ENCODE measurements at regions not wholly inside any gene's neighbourhood (a gene's known extent, or its start where the extent isn't known, plus 50 kb on each side); places are given as distances from the start of the nearest gene placed in this dataset.
"Not testable (repeated sequence)": the region's sequence is repeated elsewhere in the genome, so short reads cannot be mapped to it uniquely, and the experiment has no call there.

DNA sequence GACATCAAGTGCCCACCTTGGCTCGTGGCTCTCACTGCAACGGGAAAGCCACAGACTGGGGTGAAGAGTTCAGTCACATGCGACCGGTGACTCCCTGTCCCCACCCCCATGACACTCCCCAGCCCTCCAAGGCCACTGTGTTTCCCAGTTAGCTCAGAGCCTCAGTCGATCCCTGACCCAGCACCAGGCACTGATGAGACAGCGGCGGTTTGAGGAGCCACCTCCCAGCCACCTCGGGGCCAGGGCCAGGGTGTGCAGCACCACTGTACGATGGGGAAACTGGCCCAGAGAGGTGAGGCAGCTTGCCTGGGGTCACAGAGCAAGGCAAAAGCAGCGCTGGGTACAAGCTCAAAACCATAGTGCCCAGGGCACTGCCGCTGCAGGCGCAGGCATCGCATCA lies 266.0 kb downstream of the OR4F29 start:
- H3K9ac ChIP-seq; H3K36me3 Mint-ChIP-seq; H3K36me3 ChIP-seq; H4K20me1 ChIP-seq (ENCODE audit: low read depth); H3K27ac ChIP-seq; H3K79me2 ChIP-seq (ENCODE audit: low read depth); H3K27me3 ChIP-seq; H3K27ac Mint-ChIP-seq; H3K4me1 ChIP-seq; H2AFZ ChIP-seq (replicated peaks); H3K9me3 Mint-ChIP-seq; H3K4me3 Mint-ChIP-seq; H3K4me2 ChIP-seq; H3F3A ChIP-seq (ENCODE audit: low read depth); H3K4me1 Mint-ChIP-seq; H3K27me3 Mint-ChIP-seq (ENCODE audit: insufficient read depth, low read depth); H3K4me3 ChIP-seq; DNase-seq (ENCODE audit: low spot score); H3K9me3 ChIP-seq (ENCODE audit: low read depth): not testable (repeated sequence)

DNA sequence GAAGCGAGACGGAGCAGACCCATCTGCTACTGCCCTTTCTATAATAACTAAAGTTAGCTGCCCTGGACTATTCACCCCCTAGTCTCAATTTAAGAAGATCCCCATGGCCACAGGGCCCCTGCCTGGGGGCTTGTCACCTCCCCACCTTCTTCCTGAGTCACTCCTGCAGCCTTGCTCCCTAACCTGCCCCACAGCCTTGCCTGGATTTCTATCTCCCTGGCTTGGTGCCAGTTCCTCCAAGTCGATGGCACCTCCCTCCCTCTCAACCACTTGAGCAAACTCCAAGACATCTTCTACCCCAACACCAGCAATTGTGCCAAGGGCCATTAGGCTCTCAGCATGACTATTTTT lies 267.2 kb downstream of the OR4F29 start:
- DNase-seq (ENCODE audit: low spot score); H3K4me2 ChIP-seq; H3K27ac ChIP-seq; H2AFZ ChIP-seq (replicated peaks); H3K9me3 ChIP-seq (ENCODE audit: low read depth); H3K27me3 ChIP-seq; H3K4me1 Mint-ChIP-seq; H3K4me3 ChIP-seq; H3K36me3 ChIP-seq; H3K4me1 ChIP-seq; H3K79me2 ChIP-seq (ENCODE audit: low read depth); H3K9me3 Mint-ChIP-seq; H3K9ac ChIP-seq; H4K20me1 ChIP-seq (ENCODE audit: low read depth); H3F3A ChIP-seq (ENCODE audit: low read depth); H3K36me3 Mint-ChIP-seq; H3K27me3 Mint-ChIP-seq (ENCODE audit: insufficient read depth, low read depth): not testable (repeated sequence)
- Mint-ChIP-seq H3K4me3 (peak overlapping the region; percentile 64), H3K27ac (peak overlapping the region; percentile 91)

GRCh38 chr1:183620-184335 lies 267.7 kb downstream of the OR4F29 start:
- not testable (repeated sequence) for H3F3A ChIP-seq (ENCODE audit: low read depth); DNase-seq (ENCODE audit: low spot score); H3K4me3 ChIP-seq; H3K9ac ChIP-seq; H3K27me3 Mint-ChIP-seq (ENCODE audit: insufficient read depth, low read depth); H2AFZ ChIP-seq (replicated peaks); H3K9me3 ChIP-seq (ENCODE audit: low read depth); H3K27me3 ChIP-seq; H3K36me3 ChIP-seq; H4K20me1 ChIP-seq (ENCODE audit: low read depth); H3K36me3 Mint-ChIP-seq; H3K4me2 ChIP-seq; H3K27ac ChIP-seq; H3K4me1 ChIP-seq; H3K79me2 ChIP-seq (ENCODE audit: low read depth); H3K4me3 Mint-ChIP-seq; H3K4me1 Mint-ChIP-seq; H3K27ac Mint-ChIP-seq; H3K9me3 Mint-ChIP-seq

- not testable (repeated sequence) for H3K27me3 ChIP-seq; H3K4me1 Mint-ChIP-seq; H3F3A ChIP-seq (ENCODE audit: low read depth); H3K4me3 Mint-ChIP-seq; H3K36me3 Mint-ChIP-seq; H3K27ac Mint-ChIP-seq; H3K36me3 ChIP-seq; H3K9ac ChIP-seq; H3K9me3 ChIP-seq (ENCODE audit: low read depth); H2AFZ ChIP-seq (replicated peaks); H3K27me3 Mint-ChIP-seq (ENCODE audit: insufficient read depth, low read depth); H3K4me3 ChIP-seq; DNase-seq (ENCODE audit: low spot score); H3K4me2 ChIP-seq; H3K4me1 ChIP-seq; H4K20me1 ChIP-seq (ENCODE audit: low read depth); H3K9me3 Mint-ChIP-seq; H3K79me2 ChIP-seq (ENCODE audit: low read depth); H3K27ac ChIP-seq
Observed at GRCh38 chr1:183081-183480, 268.4 kb downstream of the OR4F29 start.

- not testable (repeated sequence) for H3F3A ChIP-seq (ENCODE audit: low read depth); H3K9me3 Mint-ChIP-seq; H3K4me2 ChIP-seq; H3K27me3 ChIP-seq; H3K4me1 ChIP-seq; H3K4me1 Mint-ChIP-seq; H3K9me3 ChIP-seq (ENCODE audit: low read depth); H2AFZ ChIP-seq (replicated peaks); H3K4me3 ChIP-seq; H3K27me3 Mint-ChIP-seq (ENCODE audit: insufficient read depth, low read depth); DNase-seq (ENCODE audit: low spot score); H4K20me1 ChIP-seq (ENCODE audit: low read depth); H3K27ac Mint-ChIP-seq; H3K79me2 ChIP-seq (ENCODE audit: low read depth); H3K36me3 ChIP-seq; H3K27ac ChIP-seq; H3K36me3 Mint-ChIP-seq; H3K9ac ChIP-seq; H3K4me3 Mint-ChIP-seq
Observed at GRCh38 chr1:182631-183030, 268.8 kb downstream of the OR4F29 start.

Data from neural progenitor cell (in vitro differentiated cells).